GM10248 (cell line): ENCODE measurements at regions not wholly inside any gene's neighbourhood (a gene's known extent, or its start where the extent isn't known, plus 50 kb on each side); places are given as distances from the start of the nearest gene placed in this dataset.
A peak's percentile ranks its signal among the peaks of the same experiment; 100 is the strongest.

Experiments used
- CTCF ChIA-PET: fragments of 300-600 bp; sonication (Branson Sonifier 250); formaldehyde crosslinking; extraction: SDS; loops from one replicate; lab custom pipeline; 2021; ENCODE audit warnings: antibody characterized with exemption; lab: Yijun Ruan, JAX
- POLR2A ChIA-PET: fragments of 350-650 bp; sonication (Branson Sonifier 250); formaldehyde crosslinking; extraction: SDS; loops from one replicate; lab custom pipeline; 2020; ENCODE audit warnings: antibody characterized with exemption; lab: Yijun Ruan, JAX
- DNase-seq: peaks from one replicate; pipeline ENCODE4 v3.0.0; 2012; ENCODE audit errors: extremely low spot score
- CTCF ChIP-seq: IDR thresholded peaks from 2 replicates; pipeline ENCODE4 v1.5.1; 2012; ENCODE audit warnings: mild to moderate bottlenecking, low read depth; ENCODE audit errors: extremely low read depth, missing control alignments, control extremely low read depth

GRCh38 chr16:82240111-82240510 lies 70.1 kb upstream of the MPHOSPH6 start:
- no peak for TF ChIP-seq CTCF
- CTCF ChIA-PET: interaction anchor here (5.3 kb wide), 1 partner anchor 9 kb away, joined by 25 read pairs; no protein-coding TSS in a partner anchor
- DNase-seq: no peak
- POLR2A ChIA-PET: no interaction called here

GRCh38 chr16:82236875-82237274 lies 66.9 kb upstream of the MPHOSPH6 start:
- TF ChIP-seq CTCF: no peak
- CTCF ChIA-PET: interaction anchor here (0.9 kb wide), 2 partner anchors 11 to 15 kb away, joined by 3 read pairs; no protein-coding TSS in a partner anchor
- no peak for DNase-seq
- POLR2A ChIA-PET: no interaction called here

GRCh38 chr16:82236415-82236814 lies 66.4 kb upstream of the MPHOSPH6 start:
- no peak for TF ChIP-seq CTCF
- no peak for DNase-seq
- ChIA-PET POLR2A (no interaction called here), CTCF (interaction anchor here (0.9 to 1.2 kb wide), 3 partner anchors 10 to 15 kb away, joined by 3 read pairs; no protein-coding TSS in a partner anchor)

GRCh38 chr16:82232806-82233205 lies 62.8 kb upstream of the MPHOSPH6 start:
- POLR2A ChIA-PET: no interaction called here
- CTCF ChIA-PET: interaction anchor here (1.3 to 5.9 kb wide), 2 partner anchors 30 to 341 kb away, joined by 3 to 24 read pairs; no protein-coding TSS in a partner anchor
- DNase-seq: no peak
- TF ChIP-seq CTCF: no peak

GRCh38 chr16:82231008-82231787 lies 61.2 kb upstream of the MPHOSPH6 start:
- POLR2A ChIA-PET: no interaction called here
- TF ChIP-seq CTCF: no peak
- DNase-seq: no peak
- CTCF ChIA-PET: interaction anchor here (0.9 to 5.9 kb wide), 12 partner anchors 11 to 340 kb away, joined by 3 to 25 read pairs (median 5); partner anchors contain the start of gene HSD17B2

- peak; percentile 87 for TF ChIP-seq CTCF
- ChIA-PET POLR2A (no interaction called here), CTCF (interaction anchor here (0.6 to 5.9 kb wide), 34 partner anchors 11 to 1226 kb away, joined by 3 to 25 read pairs (median 4); partner anchors contain the start of gene HSD17B2)
These were observed 60.0 kb upstream of the MPHOSPH6 start for GRCh38 chr16:82229800-82230619.

More at GRCh38 chr16:82229800-82230619, 60.0 kb upstream of the MPHOSPH6 start:
- peak; percentile 43 for DNase-seq
